Midbrain (tissue), 1 donor: ENCODE measurements at regions not wholly inside any gene's neighbourhood (a gene's known extent, or its start where the extent isn't known, plus 50 kb on each side); places are given as distances from the start of the nearest gene placed in this dataset.

Source experiments
- DNase-seq: peaks from one replicate; lab custom pipeline; 2025; lab: John Stamatoyannopoulos, UW

DNA sequence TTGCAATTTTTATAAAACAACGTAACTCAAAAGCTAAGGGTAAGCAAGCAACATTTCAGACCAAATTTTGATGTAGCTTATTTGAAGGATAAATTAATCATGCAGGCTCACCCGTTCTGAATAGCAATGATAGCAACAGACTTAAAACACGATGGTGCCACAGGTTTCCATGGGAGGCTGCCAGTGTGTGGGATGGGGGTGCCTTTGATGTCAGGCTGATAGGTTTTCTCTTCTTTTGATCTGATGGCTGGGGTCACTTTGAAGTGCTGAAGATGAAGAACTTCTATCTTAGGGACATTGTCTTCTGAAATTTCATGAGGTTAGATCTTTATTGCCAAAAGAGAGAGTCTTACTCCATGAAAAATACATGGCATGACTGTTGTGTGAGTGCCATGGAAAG lies 206.8 kb downstream of the LPIN1 start:
- no peak for DNase-seq

DNA sequence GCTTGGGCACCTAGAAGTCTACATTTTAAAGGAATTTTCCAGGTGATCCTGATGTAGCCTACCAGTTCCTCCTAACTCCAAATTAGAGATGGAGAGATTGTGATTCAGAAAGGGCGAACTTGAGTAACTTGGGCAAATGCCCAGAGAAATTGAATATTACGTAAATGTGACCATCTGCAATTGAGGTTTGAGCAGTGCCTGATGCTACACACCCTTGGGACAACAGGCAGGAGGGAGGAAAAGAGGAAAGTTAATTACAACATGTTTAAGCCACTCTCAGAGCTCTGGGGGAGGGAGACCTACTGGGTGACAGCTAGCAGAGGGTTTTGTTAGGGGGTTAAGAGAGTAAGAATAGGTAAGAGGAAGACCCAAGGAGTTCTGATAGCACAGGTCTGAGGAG lies 208.9 kb downstream of the LPIN1 start:
- DNase-seq: no peak

DNA sequence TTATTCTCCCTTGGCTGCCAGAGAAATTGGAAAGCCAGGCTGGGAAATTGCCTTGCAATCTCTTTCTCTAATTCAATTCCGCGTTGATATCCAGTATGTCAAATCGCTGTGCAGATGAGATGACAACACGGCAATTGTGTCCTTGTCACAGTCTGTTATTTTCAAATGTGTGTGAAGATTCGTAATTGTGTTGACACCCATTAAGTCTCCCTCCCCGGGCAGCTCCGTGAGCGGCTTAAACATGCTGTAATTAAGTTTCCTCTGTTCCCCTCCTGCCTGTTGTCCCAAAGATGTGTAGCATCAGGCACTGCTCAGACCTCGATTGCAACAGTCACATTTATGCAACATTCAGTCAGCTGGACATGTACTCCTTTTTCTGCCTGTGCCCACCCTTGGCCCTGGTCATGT lies 209.5 kb downstream of the LPIN1 start:
- no peak for DNase-seq

DNA sequence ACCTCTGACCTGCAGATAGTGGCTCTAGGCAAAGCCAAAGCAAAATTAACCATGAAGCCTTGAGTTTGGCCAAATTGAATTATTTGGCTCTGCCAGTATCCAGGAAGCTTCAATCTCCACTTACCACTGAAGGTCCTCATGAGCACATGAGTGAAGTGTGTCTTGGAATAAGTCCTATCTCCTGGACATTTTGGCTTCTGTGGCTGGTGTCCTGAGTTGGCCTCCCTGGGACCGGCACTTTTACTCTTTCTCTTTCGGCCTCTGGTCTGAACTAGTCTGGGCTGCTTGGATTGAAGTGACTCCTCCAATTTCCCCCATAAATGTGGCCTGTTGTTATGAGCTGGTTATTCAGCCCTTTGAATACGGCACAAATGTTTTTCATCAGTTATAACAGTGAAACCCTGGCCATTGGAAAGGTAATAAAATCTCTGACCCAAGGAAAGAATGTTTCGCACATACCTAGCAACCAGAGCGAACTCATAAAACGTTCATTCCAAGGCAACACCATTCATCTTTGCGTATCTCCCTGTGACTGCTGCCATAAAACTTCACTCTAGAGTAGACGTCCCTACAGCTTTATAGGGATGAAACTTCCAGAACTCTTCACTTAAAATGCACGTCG lies 216.4 kb downstream of the LPIN1 start:
- DNase-seq: no peak

DNA sequence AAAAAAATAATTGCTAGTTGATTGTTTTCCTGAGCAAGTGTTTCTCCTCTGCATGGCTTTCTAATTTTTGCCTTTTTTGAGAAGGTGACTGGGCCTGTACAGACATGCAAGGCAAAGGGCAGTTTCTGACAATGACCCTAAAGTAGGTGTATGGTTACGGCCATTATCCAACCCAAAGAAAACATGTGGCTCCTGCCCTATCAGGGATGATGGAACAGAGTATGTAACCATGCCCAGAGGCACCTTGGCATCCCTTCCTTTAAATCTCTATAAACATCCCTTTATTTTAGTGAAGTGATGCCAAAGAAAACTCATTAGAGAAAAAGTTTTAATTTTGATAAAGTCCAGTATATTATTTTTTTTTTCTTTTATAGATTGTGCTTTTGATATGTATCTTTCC lies 217.5 kb downstream of the LPIN1 start:
- DNase-seq: no peak

DNA sequence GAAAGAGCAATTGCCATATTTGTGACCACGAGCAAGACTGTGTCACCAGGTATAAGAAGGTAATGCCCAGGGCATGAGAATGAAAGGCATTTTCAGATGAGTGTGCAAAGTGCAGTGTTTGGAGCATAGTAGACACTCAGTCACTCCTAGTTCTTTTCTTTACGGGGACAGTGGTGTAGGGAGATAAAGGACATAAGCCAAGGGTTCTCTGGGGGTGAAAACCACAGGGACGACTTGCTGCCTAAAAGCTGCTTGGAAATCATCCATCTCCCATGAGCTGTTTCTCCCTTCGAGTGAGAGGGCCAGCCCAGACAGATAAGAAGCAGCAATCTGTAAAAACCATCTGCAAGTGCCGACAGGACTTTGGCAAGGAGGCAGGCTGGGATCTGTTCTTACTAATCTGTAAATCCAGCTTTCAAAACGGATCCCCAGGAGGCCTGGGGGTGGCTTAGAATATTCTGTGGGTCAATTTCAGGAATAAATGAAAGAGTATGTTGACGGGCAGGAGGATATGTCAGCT lies 221.6 kb downstream of the LPIN1 start:
- DNase-seq: no peak

DNA sequence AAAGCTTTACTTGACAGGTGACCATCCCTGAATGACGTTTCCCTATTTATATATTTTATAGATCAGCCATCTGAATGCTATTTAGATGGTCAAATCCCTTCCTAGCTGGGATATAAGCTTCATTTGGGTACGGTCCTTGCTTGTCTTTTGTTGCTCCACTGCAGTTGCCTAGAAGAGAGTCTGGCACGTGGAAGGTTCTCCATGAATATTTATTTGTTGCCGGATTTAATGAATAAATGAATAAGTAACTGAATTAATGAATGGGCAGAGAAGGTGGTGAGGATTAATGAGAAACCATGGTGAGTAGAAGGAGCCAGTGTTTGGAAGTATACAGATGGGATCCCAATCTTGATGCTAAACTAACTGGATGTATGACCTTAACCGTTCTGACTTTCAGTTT lies 222.1 kb downstream of the LPIN1 start:
- DNase-seq: no peak

DNA sequence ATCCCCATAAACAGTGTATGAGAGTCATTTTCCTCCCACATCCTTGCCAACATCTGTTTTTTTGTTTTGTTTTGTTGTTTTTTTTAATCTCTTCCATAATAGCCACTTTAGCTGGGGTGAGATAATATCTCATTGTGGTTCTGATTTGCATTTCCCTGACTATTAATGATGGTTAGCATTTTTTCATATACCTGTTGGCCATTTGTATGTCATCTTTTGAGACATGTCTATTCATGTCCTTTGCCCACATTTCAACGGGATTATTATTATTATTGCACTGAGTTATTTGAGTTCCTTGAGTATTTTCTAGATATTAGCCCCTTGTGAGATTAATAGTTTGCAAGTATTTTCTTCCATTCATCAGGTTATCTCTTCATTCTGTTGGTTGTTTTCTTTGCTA lies 223.3 kb downstream of the LPIN1 start:
- DNase-seq: no peak

DNA sequence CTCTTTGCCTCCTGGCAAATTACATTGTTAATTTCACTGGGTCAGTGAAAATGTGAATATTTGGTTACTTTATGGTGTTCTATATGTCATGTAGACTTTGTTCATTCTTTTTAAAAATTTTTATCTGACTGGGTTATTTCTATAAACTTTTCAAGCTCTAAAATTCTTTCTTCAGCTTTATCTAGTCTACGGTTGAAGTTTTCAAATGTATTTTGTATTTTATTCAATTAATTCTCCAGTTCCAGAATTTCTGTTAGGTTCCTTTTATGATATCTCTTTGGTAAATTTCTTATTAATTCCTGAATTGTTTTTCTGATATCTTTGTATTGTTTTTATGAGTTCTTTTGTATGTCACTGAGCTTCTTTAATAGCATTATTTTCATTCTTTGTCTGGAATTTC lies 228.1 kb downstream of the LPIN1 start:
- no peak for DNase-seq

DNA sequence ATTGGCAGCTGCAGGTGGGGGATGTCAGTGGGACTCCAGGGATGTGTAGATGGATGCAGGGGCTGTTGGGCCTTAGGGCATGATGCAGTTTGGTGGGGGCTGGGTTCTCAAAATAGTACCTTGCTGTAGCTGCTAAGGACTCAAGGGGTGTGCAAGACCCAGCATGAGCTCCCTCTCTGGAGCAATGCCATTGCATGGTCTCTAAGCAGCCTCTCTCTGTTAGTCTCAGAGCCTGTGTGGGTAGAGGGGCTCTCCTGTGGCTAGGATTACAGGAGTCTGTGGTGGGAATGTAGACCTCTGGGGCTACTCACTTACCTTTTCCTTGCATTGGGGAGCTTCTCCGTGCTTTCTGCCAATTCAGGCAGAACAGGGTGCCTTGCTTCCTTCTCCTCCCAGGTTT lies 228.9 kb downstream of the LPIN1 start:
- DNase-seq: no peak

DNA sequence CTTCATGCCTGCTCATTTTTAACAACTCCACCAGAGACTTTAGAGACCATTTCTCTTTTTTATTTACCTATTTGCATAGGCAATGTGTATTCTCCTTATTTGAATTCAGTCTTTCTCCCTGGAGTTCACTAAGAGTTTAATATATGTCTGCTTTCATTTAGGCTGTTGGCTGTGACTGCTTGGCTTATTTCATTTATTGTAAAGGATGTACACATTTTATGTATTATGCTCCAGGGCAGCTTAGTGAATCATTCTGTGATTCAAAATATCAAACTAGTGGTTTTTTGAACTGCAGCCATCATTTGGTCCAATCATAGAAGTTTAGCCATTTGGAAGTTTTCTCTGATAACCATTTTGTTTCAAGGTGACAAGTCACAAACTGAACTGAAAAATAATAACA lies 229.6 kb downstream of the LPIN1 start:
- DNase-seq: no peak

DNA sequence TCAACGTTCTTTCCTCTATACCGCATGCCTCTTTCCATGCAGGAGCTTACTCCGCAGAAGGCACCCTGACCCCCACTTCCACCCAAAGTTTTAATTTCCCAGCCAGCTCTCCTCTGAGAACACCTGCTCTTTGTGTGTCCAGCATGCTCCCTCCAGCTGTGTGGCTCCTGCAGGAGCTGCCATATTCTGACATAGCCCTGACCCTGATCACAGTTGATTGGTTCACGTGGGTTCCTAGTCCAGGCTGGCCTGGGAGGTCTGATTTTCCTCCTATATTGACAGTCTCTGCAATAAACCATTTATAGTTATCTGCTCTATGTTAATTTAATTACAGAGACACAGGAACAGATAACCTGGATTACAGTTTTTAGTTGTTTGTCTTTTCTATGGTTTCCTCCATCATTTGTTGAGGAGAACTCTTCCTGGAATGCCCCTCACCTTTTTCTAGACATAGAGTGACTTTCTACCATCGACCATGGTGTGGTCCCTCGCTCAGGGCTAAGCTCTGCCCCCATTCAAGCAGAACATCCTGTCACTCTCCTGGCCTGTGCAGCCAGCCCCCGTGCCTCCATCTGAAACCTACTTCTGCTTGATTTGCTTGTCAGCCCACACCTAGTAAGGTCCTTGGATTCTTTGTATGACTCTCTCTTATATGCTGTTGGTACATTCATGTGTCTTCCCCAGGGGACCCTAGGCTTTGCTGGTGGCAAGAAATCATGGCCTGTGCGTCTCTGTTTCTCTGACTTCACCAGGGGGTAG lies 231.5 kb downstream of the LPIN1 start:
- no peak for DNase-seq

DNA sequence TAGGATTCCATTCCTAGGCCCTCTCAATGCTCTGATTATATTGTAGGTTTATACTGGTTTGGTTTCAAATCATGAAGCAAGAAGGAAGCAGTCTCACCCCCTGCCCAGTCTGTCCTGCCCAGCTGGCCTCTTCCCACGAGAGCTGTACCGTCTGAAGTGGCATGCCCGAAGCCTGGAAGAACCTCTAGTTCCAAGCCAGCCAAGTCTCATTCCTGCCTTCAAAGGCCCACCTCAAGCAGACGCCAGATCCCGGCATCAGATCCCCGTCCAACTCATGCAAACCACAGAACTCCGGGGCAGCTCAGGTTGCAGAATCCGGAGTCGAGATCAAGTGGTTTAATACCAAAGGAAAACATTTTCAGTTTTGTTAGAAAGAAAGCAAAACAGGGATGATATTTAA lies 234.4 kb downstream of the LPIN1 start:
- no peak for DNase-seq

DNA sequence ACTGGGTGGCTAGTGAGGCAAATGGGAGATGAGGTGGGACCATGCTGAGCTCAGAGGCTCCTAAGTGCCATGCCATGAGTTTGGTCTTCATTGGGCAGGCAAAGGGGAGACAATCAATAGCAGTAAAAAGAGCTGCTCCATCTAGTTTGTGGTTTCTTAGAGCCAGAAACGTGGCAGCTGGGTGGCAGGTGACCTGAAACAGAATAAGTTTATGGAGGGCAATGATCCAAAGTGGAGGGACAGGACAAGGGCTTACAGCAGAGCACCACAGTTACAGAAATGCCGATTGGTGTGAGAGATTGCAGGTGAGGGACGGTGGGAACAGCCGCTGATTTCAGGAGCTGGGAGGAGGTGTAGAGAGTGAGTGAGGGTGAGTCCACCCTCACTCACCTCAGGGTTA lies 237.0 kb downstream of the LPIN1 start:
- DNase-seq: no peak

DNA sequence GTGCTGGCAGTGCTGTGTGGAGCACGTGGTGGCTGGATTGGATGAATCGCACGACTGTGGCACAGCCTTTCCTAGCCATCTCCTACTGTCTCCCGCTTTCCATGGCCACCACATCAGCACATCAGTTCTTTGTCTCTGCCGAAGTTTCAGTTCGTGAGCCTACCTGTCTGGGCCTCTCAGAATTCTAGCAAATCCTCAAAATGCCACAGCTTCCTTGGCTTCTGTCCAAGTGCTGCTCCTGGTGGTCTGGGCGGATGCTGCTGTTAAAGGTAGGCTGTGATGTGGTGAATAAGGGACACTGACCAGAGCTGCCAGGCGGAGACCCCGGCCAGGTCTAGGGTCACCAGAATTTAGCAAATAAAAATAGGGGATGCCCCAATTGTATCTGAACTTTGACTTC lies 237.4 kb downstream of the LPIN1 start:
- no peak for DNase-seq

DNA sequence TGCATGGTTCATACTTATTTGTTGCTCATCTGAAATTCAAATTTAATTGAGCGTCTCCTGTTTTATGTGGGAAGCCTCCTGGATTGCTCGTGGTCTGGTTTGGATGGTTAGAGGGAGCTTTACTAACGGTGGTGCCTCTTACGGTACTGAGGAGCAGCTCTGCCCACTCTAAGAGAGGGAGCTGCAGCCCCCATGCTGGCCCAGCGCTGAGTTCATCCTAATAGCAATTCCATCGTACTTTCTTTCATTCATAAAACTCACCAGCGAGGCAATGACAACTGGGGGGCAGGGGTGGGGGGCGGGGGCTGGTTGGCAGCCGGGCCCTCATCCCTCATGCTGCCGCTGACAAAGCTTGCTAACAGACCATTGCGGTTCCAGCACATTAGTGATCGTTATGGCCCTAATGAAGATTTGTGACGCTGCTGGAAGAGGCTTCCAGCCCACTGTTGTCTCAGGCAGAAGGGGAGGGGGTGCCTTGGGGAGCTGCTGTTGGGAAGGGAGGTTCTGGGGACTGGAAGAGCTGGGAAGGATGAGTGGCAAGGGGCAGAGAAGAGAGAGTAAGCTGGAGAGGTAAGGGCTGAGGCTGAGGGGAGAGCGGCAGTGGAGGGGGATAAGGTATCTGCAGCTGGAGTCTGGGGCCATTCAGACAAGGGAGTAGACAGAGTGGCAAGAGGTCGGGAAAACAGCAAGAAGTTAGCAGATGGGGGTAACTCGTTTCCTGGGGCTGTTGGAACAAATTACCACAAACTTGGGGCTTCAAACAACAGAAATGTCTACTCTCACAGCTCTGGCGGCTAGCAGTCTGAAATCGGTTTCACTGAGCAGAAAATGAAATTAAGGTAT lies 238.1 kb downstream of the LPIN1 start:
- no peak for DNase-seq

DNA sequence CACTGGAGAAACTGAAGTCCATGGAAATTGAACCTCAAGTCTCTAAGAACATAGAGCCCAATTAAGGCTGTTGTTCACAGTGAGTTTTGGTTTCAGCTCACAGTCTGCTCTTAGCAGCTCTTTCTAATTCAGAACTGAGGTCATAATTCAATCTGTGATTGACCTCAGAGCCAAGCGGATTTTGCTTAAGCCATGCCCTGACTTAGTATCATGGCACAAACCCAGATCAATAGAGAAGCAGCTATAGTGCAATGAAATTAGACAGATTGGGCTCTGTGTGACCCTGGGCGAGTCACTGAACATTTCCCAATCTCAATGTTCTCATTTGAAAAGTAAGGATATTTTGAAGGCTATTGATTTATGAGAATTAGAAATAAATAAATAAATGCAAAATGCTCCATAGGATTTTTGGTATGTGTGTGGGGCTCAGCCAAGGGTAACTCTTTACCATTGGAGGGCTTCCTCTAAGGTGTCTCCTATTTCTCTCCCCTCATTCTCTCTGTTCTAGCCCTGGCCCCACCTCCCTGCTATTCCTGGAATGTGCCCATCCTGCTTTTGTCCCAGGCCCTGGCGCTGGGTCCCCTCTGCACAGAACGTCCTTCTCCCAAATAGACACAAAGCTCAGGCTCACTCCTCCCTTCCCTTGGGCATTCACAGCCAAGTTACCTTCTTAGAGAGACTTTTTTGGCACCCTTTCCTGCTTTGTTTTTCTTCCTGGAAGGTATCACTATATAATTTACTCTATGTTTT lies 239.6 kb downstream of the LPIN1 start:
- DNase-seq: no peak

DNA sequence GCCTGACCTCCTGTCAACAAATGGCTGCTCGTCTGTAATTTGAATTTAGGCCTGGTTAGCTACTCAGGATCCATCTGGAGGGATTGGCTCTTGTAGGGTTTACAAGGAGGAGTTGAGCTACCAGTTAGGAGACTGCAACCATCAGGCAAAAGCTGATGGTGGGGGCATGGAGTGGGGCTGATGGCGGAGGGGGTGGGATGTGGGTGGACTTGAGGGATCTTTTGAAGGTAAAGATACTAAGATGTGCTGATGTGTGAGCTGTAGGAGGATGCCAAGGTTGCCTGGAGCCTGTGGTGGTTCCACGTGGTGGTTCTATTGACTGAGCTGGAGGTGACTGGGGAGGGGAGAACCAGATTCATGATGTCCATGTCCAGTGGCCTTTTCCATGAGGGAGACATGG lies 240.7 kb downstream of the LPIN1 start:
- no peak for DNase-seq

DNA sequence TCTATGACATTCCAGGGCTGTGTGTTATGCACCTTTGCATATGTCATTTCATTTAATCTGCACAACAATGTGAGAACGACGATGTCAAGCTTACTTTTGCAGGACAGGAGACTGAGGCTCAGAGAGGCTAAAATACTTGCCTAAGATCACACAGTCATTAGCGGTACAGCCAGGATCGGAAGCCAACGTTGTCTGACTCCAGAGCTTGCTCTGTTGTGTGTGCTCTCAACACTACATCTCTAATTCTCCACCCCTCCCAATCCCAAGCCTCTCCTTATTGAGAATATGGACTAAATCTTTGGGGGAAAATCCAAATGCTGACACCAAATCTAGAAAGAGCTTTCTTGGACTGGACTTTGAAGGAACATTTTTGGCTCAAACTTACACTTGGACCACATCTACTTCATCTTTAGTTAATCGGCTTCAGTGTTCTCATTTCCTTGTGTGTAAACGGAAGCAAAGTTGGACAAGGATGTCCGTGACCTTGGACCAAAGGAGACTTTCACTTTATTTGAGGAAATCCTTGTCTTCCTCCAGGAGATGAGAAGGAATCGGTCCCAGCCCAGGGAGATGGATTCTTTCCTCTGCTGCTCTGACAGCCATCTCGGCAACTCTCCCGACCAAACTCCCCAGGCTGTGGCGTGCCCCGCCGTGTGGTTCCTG lies 242.4 kb downstream of the LPIN1 start:
- DNase-seq: no peak

DNA sequence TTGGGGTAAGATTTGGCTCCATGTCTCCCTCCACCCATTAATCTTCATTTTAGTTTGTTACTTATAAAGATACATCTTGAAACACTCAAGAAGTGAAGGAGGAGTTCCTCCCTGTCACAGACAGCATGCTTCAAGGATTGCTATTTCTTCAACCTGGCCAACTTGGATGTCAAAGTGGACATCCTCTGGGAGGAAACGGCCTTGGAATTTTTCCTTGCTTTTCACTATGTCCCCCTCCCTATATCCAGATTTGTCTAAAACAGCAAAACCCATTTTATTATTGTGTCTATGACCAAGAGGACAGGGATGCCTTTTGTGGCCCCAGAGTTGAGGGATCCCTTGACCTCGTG lies 242.9 kb downstream of the LPIN1 start:
- DNase-seq: no peak

DNA sequence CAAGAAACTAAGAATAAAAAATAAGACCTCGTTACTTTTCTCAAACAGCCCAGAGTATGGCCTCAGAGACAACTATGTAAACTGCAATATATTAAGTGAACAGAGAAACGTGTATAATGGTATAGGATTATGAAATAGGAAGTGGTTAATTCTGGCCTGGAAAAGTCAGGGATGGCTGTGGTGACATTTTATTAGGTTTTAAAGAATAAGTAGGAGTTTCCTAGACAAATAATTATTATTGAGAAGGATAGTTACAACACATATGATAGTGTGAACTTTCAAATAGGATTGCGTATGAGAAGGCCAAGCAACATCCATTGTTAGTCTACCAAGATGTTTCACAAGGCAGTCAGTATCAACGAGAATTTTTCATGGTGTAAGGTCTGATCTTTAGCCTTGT lies 244.1 kb downstream of the LPIN1 start:
- no peak for DNase-seq

DNA sequence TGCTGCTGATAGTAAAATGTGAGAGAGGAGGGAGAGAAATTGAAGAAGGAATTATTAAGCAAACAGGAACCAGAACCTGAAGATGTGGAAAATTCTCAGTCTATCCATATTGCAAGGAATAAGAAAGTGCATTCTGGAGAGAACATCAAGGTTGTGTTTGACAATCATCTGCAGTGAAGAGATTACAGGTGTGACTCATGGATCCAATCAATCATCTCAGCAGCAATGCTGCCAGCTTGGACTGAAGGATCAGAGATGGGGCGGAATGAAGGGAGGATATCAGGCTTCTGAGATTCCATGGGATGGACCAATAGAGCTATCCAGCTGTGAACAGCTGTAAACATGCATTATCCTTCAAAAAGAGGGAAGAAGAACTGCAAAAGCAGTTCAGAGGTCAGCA lies 247.3 kb downstream of the LPIN1 start:
- no peak for DNase-seq
